ENCODE measurements at regions not wholly inside any gene's neighbourhood (a gene's known extent, or its start where the extent isn't known, plus 50 kb on each side); places are given as distances from the start of the nearest gene placed in this dataset.

- Histone ChIP-seq H3K9ac (ENCODE audit: low read length) (no peak overlapping the region), H3K4me2 (ENCODE audit: low read depth, low read length, poor library complexity, severe bottlenecking) (no peak overlapping the region), H3F3A (ENCODE audit: insufficient read depth) (no peaks in the 10 kb centered on the region), H3K36me3 (ENCODE audit: low read length) (no peaks in the 10 kb centered on the region), H3K27ac (ENCODE audit: low read depth, low read length) (no peak overlapping the region), H2AFZ (ENCODE audit: low read depth, low read length, severe bottlenecking) (no peak overlapping the region), H3K79me2 (ENCODE audit: insufficient read depth, low read length) (no peaks in the 10 kb centered on the region), H4K20me1 (ENCODE audit: low read depth, low read length) (no peaks in the 10 kb centered on the region), H3K9me3 (ENCODE audit: insufficient read depth, low read length) (no peaks in the 10 kb centered on the region), H3K9me2 (replicated peaks; ENCODE audit: insufficient read depth, low read length) (no peaks in the 10 kb centered on the region; the same call in 1 of the 2 replicates), H3K4me3 (ENCODE audit: insufficient read depth, low read length, poor library complexity, severe bottlenecking) (no peak overlapping the region), H3K27me3 (ENCODE audit: low read length) (no peaks in the 10 kb centered on the region)
- no peak for TF ChIP-seq CTCF (IDR thresholded peaks at IDR 0.05; ENCODE audit: insufficient read depth, low read length, poor library complexity, severe bottlenecking)
- TF ChIP-seq EZH2phosphoT487 (conservative IDR thresholded peaks at IDR 0.05; ENCODE audit: low read length): no peak
Observed at GRCh38 chr12:90619943-90620342, 335.0 kb downstream of the CCER1 start.

- TF ChIP-seq EZH2phosphoT487 (conservative IDR thresholded peaks at IDR 0.05; ENCODE audit: low read length) (no peak), CTCF (IDR thresholded peaks at IDR 0.05; ENCODE audit: insufficient read depth, low read length, poor library complexity, severe bottlenecking) (no peak)
- Histone ChIP-seq H3K4me2 (ENCODE audit: low read depth, low read length, poor library complexity, severe bottlenecking) (no peak overlapping the region), H4K20me1 (ENCODE audit: low read depth, low read length) (no peaks in the 10 kb centered on the region), H3K9me2 (replicated peaks; ENCODE audit: insufficient read depth, low read length) (no peaks in the 10 kb centered on the region; the same call in 1 of the 2 replicates), H3K9ac (ENCODE audit: low read length) (no peak overlapping the region), H3K4me3 (ENCODE audit: insufficient read depth, low read length, poor library complexity, severe bottlenecking) (no peak overlapping the region), H3K79me2 (ENCODE audit: insufficient read depth, low read length) (no peaks in the 10 kb centered on the region), H3K27me3 (ENCODE audit: low read length) (no peaks in the 10 kb centered on the region), H3F3A (ENCODE audit: insufficient read depth) (no peaks in the 10 kb centered on the region), H2AFZ (ENCODE audit: low read depth, low read length, severe bottlenecking) (no peak overlapping the region), H3K27ac (ENCODE audit: low read depth, low read length) (no peak overlapping the region), H3K9me3 (ENCODE audit: insufficient read depth, low read length) (no peaks in the 10 kb centered on the region), H3K36me3 (ENCODE audit: low read length) (no peaks in the 10 kb centered on the region)
Observed at GRCh38 chr12:90618586-90618985, 336.4 kb downstream of the CCER1 start.

- H3F3A ChIP-seq (ENCODE audit: insufficient read depth): no peaks in the 10 kb centered on the region
- no peaks in the 10 kb centered on the region for H3K27me3 ChIP-seq (ENCODE audit: low read length)
- no peaks in the 10 kb centered on the region for H4K20me1 ChIP-seq (ENCODE audit: low read depth, low read length)
- H3K9ac ChIP-seq (ENCODE audit: low read length): no peak overlapping the region
- TF ChIP-seq CTCF (IDR thresholded peaks at IDR 0.05; ENCODE audit: insufficient read depth, low read length, poor library complexity, severe bottlenecking) (no peak), EZH2phosphoT487 (conservative IDR thresholded peaks at IDR 0.05; ENCODE audit: low read length) (no peak)
- H3K36me3 ChIP-seq (ENCODE audit: low read length): no peaks in the 10 kb centered on the region
- H3K79me2 ChIP-seq (ENCODE audit: insufficient read depth, low read length): no peaks in the 10 kb centered on the region
- no peak overlapping the region for H3K4me2 ChIP-seq (ENCODE audit: low read depth, low read length, poor library complexity, severe bottlenecking)
- no peak overlapping the region for H3K27ac ChIP-seq (ENCODE audit: low read depth, low read length)
- H2AFZ ChIP-seq (ENCODE audit: low read depth, low read length, severe bottlenecking): no peak overlapping the region
- H3K9me2 ChIP-seq (replicated peaks; ENCODE audit: insufficient read depth, low read length): no peaks in the 10 kb centered on the region; the same call in 1 of the 2 replicates
- H3K4me3 ChIP-seq (ENCODE audit: insufficient read depth, low read length, poor library complexity, severe bottlenecking): no peak overlapping the region
- no peaks in the 10 kb centered on the region for H3K9me3 ChIP-seq (ENCODE audit: insufficient read depth, low read length)
Observed at GRCh38 chr12:90611891-90612290, 343.1 kb downstream of the CCER1 start.
